ENCODE measurements at regions not wholly inside any gene's neighbourhood (a gene's known extent, or its start where the extent isn't known, plus 50 kb on each side); places are given as distances from the start of the nearest gene placed in this dataset.

GRCh38 chr21:28834335-28835238, 158.1 kb downstream of the LTN1 start:
- H3K4me3 ChIP-seq (ENCODE audit: low read depth, low read length), result no peak overlapping the region
- TF ChIP-seq CTCF (conservative IDR thresholded peaks at IDR 0.05; ENCODE audit: low read depth, low read length), result peak; percentile 13
- no peak for DNase-seq (ENCODE audit: low read depth)

DNA sequence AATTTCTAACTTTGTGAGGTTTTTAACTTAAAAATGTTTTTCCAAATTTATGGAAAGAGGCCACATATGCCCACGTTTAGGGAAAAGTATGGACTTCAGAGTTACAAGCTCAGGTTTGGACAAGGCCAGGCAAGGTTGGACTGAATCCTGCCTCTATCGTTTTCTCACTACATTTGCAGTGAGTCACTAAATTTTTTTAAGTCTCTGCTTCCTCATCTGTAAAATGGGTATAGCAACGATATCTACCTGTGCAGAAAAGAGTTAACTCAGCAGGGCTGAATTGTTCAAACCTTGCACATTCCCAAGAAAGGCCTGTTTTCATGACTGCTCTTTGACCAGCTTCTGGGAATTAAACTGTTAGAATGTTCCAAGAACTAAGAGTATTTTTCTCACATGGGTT, 159.1 kb downstream of the LTN1 start:
- H3K4me3 ChIP-seq (ENCODE audit: low read depth, low read length), result no peak overlapping the region
- DNase-seq (ENCODE audit: low read depth), result no peak
- TF ChIP-seq CTCF (conservative IDR thresholded peaks at IDR 0.05; ENCODE audit: low read depth, low read length), result no peak

GRCh38 chr21:28833182-28833581, 159.5 kb downstream of the LTN1 start:
- no peak overlapping the region for H3K4me3 ChIP-seq (ENCODE audit: low read depth, low read length)
- no peak for DNase-seq (ENCODE audit: low read depth)
- TF ChIP-seq CTCF (conservative IDR thresholded peaks at IDR 0.05; ENCODE audit: low read depth, low read length), result no peak

DNA sequence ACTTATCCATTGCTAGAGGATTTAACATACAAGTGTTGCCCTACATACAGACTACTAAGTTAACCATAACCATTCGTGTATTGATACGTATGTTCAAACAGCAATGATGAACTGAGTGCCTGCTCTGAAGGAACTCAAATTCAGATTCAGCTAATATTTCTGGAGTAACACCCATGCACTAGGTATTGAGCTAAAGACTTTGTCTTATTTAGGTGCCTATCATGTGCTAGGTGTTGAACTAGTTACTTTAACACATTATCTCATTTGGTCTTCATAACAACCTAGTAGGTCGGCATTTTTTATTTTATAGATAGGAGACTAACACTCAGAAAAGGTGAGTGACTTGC, 160.0 kb downstream of the LTN1 start:
- no peak for TF ChIP-seq CTCF (conservative IDR thresholded peaks at IDR 0.05; ENCODE audit: low read depth, low read length)
- no peak for DNase-seq (ENCODE audit: low read depth)
- no peak overlapping the region for H3K4me3 ChIP-seq (ENCODE audit: low read depth, low read length)

DNA sequence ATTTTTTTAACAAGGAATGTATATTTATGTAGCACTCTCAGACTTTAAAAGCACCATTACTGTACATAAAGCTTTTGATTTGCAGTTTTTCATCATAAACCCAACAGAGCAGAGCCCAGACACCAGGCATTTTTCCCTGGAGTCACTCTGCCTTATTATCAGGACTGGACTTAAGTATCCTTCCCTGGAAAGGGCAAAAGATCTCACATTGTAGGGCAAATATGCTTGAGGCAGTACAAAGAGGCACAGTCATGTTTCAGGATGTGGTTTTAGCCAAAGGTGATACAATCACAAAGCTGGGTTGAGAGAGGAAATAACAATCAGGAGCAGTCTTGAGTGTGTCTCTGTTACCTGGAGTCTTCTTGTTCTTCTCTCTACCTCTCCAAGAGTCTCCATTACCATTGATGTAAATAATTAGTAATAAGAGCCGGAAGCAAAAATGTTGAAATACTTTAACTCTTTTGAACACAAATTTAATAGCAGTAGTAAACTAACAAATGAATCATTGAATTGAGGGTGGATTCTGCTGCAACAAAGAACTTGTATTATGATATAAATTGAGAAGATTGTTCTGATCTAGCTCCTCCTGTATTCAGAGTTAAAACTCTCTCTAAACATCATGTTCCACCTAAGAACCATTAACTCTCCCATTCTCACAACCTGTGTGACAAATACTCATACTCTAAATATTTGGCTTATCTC, 160.5 kb downstream of the LTN1 start:
- H3K4me3 ChIP-seq (ENCODE audit: low read depth, low read length), result no peak overlapping the region
- no peak for TF ChIP-seq CTCF (conservative IDR thresholded peaks at IDR 0.05; ENCODE audit: low read depth, low read length)
- DNase-seq (ENCODE audit: low read depth), result peak; percentile 24

GRCh38 chr21:28828981-28829380, 163.7 kb downstream of the LTN1 start:
- no peak for TF ChIP-seq CTCF (conservative IDR thresholded peaks at IDR 0.05; ENCODE audit: low read depth, low read length)

More at GRCh38 chr21:28828981-28829380, 163.7 kb downstream of the LTN1 start:
- no peak overlapping the region for H3K4me3 ChIP-seq (ENCODE audit: low read depth, low read length)
- DNase-seq (ENCODE audit: low read depth), result no peak

Data from choroid plexus epithelial cell (primary cell).